ENCODE measurements at regions not wholly inside any gene's neighbourhood (a gene's known extent, or its start where the extent isn't known, plus 50 kb on each side); places are given as distances from the start of the nearest gene placed in this dataset.

- TF ChIP-seq RARB (CRISPR knock-in tag; IDR thresholded peaks at IDR 0.05), result no peak
- no peak for TF ChIP-seq CREB5 (CRISPR knock-in tag; IDR thresholded peaks at IDR 0.05; ENCODE audit: low read depth)
- TF ChIP-seq ARNTL (CRISPR knock-in tag; IDR thresholded peaks at IDR 0.05; ENCODE audit: borderline replicate concordance, low read depth), result no peak
- TF ChIP-seq PATZ1 (CRISPR knock-in tag; IDR thresholded peaks at IDR 0.05; ENCODE audit: borderline replicate concordance), result no peak
- no peak for TF ChIP-seq ZFP3 (CRISPR knock-in tag; IDR thresholded peaks at IDR 0.05)
- TF ChIP-seq PPARA (CRISPR knock-in tag; IDR thresholded peaks at IDR 0.05; ENCODE audit: borderline replicate concordance), result no peak
- no peak for TF ChIP-seq ZC3H10 (CRISPR knock-in tag; IDR thresholded peaks at IDR 0.05)
- no peak for TF ChIP-seq GLIS3 (CRISPR knock-in tag; IDR thresholded peaks at IDR 0.05)
- no peak for TF ChIP-seq ZFP30 (CRISPR knock-in tag; IDR thresholded peaks at IDR 0.05)
- no peak for TF ChIP-seq OSR1 (CRISPR knock-in tag; IDR thresholded peaks at IDR 0.05)
- no peak for TF ChIP-seq ZNF70 (CRISPR knock-in tag; IDR thresholded peaks at IDR 0.05)
- TF ChIP-seq ISL1 (CRISPR knock-in tag; IDR thresholded peaks at IDR 0.05), result no peak
- no peak for TF ChIP-seq ZNF8 (CRISPR knock-in tag; IDR thresholded peaks at IDR 0.05)
- TF ChIP-seq ESRRG (CRISPR knock-in tag; IDR thresholded peaks at IDR 0.05), result no peak
Measured at GRCh38 chr15:96225642-96226259, 104.7 kb upstream of the NR2F2 start.

Data from SK-N-SH treated with all-trans-retinoic acid at 6 μM for 48 hours (cell line).